ENCODE measurements at regions not wholly inside any gene's neighbourhood (a gene's known extent, or its start where the extent isn't known, plus 50 kb on each side); places are given as distances from the start of the nearest gene placed in this dataset.

DNA sequence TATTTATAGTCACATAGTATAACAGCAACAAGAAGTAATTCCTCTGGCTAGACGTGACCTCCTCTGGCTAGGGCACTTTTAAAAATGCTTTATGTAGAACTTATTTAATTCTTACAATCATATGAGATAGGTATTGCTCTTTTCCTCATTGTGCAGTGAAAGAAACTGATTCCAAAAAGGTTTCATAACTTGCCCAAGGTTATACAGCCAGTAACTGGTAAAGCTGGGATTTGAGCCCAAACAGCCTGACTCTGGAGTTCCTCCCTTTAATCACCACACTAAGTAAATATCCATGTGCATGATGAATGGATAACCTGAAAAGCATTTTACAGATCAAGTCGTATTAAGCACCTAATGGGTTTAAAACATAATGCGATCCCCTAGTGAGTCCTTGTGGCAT lies 214.6 kb downstream of the PRL start:
- peaks cover 27% of the 10 kb centered on the region for H3K9me3 Mint-ChIP-seq
- peaks cover 71% of the 10 kb centered on the region for H3K36me3 Mint-ChIP-seq (ENCODE audit: low read depth)
- H3K4me1 Mint-ChIP-seq, result peaks cover 27% of the 10 kb centered on the region
- peak overlapping the region; percentile 67 for H3K27ac Mint-ChIP-seq
- H3K4me3 Mint-ChIP-seq, result no peak overlapping the region
- no peak for TF ChIP-seq CTCF (IDR thresholded peaks at IDR 0.05)
- DNase-seq, result no peak
- H3K27me3 Mint-ChIP-seq (ENCODE audit: low read depth, poor library complexity), result peaks cover 2% of the 10 kb centered on the region

DNA sequence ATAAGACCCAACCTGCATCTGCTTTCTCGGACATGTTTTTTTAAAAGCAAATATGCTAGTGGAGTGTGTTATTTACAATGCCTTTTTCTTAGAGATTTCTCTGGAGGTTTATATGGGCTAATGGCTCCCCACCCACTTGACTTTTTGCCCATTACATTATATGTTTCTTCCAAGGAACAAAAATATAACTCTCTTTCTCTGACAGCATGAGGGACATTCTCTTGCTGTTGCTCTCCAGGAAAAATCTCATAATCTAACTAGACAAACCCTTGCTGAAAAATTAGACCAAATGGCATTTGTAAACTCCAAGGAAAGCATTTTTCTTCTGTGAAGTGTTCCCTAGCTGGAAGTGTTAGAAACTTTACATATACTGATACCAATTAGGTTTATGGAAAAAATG lies 213.7 kb downstream of the PRL start:
- Mint-ChIP-seq H3K4me1 (peaks cover 28% of the 10 kb centered on the region), H3K36me3 (ENCODE audit: low read depth) (peaks cover 71% of the 10 kb centered on the region), H3K27ac (peak overlapping the region; percentile 83), H3K27me3 (ENCODE audit: low read depth, poor library complexity) (peaks cover 2% of the 10 kb centered on the region), H3K9me3 (peaks cover 27% of the 10 kb centered on the region), H3K4me3 (no peak overlapping the region)
- no peak for DNase-seq
- no peak for TF ChIP-seq CTCF (IDR thresholded peaks at IDR 0.05)

GRCh38 chr6:22087960-22088706 lies 208.7 kb downstream of the PRL start:
- H3K36me3 Mint-ChIP-seq (ENCODE audit: low read depth), result peaks cover 35% of the 10 kb centered on the region
- no peak for DNase-seq
- no peak overlapping the region for H3K4me3 Mint-ChIP-seq
- peaks cover 27% of the 10 kb centered on the region for H3K9me3 Mint-ChIP-seq
- TF ChIP-seq CTCF (IDR thresholded peaks at IDR 0.05), result no peak
- H3K27me3 Mint-ChIP-seq (ENCODE audit: low read depth, poor library complexity), result peaks cover 2% of the 10 kb centered on the region
- peaks cover 13% of the 10 kb centered on the region for H3K4me1 Mint-ChIP-seq
- peak overlapping the region; percentile 57 for H3K27ac Mint-ChIP-seq

GRCh38 chr6:22091424-22091948 lies 205.3 kb downstream of the PRL start:
- Mint-ChIP-seq H3K4me1 (peaks cover 24% of the 10 kb centered on the region), H3K27ac (no peak overlapping the region), H3K4me3 (no peak overlapping the region), H3K27me3 (ENCODE audit: low read depth, poor library complexity) (no peaks in the 10 kb centered on the region), H3K36me3 (ENCODE audit: low read depth) (peaks cover 27% of the 10 kb centered on the region), H3K9me3 (no peaks in the 10 kb centered on the region)
- TF ChIP-seq CTCF (IDR thresholded peaks at IDR 0.05), result no peak
- DNase-seq, result no peak

DNA sequence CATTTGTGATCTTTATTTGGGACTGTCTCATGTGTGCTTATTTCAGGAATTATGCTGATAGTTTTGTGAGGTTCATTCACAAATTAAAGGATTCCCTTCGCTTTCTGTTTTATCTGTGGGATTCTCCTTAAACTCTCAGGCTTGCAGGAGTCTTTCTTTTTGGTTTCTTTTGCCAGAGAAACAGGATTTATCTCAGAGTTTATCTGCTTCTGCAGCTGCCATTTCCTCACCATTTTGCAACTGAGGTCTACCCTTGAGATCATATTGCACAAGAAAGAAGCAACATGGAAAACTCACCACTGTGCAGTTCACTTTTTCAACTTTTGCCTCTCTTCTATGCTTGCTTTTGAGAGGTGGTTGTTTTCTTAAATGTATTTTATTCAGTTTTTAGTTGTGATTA lies 201.0 kb downstream of the PRL start:
- Mint-ChIP-seq H3K36me3 (ENCODE audit: low read depth) (peaks cover 27% of the 10 kb centered on the region), H3K27ac (peak overlapping the region; percentile 58), H3K27me3 (ENCODE audit: low read depth, poor library complexity) (no peaks in the 10 kb centered on the region), H3K4me1 (peaks cover 18% of the 10 kb centered on the region), H3K4me3 (no peak overlapping the region), H3K9me3 (no peaks in the 10 kb centered on the region)
- DNase-seq, result no peak
- no peak for TF ChIP-seq CTCF (IDR thresholded peaks at IDR 0.05)

GRCh38 chr6:22098601-22099031 lies 198.2 kb downstream of the PRL start:
- Mint-ChIP-seq H3K27ac (no peak overlapping the region), H3K9me3 (peaks cover 15% of the 10 kb centered on the region), H3K36me3 (ENCODE audit: low read depth) (peaks cover 50% of the 10 kb centered on the region), H3K27me3 (ENCODE audit: low read depth, poor library complexity) (no peaks in the 10 kb centered on the region), H3K4me3 (no peak overlapping the region), H3K4me1 (peaks cover 18% of the 10 kb centered on the region)
- no peak for TF ChIP-seq CTCF (IDR thresholded peaks at IDR 0.05)
- no peak for DNase-seq
